HG03521 (cell line): ENCODE measurements at regions not wholly inside any gene's neighbourhood (a gene's known extent, or its start where the extent isn't known, plus 50 kb on each side); places are given as distances from the start of the nearest gene placed in this dataset.
"Not testable (repeated sequence)": the region's sequence is repeated elsewhere in the genome, so short reads cannot be mapped to it uniquely, and the experiment has no call there.

ENCODE experiments used
- ATAC-seq: cut with Tn5 transposase; IDR thresholded peaks from one replicate; pipeline ENCODE4 v1.9.1; 2021; ENCODE audit warnings: mild to moderate bottlenecking, moderate library complexity; ENCODE audit not compliant: unreplicated experiment

DNA sequence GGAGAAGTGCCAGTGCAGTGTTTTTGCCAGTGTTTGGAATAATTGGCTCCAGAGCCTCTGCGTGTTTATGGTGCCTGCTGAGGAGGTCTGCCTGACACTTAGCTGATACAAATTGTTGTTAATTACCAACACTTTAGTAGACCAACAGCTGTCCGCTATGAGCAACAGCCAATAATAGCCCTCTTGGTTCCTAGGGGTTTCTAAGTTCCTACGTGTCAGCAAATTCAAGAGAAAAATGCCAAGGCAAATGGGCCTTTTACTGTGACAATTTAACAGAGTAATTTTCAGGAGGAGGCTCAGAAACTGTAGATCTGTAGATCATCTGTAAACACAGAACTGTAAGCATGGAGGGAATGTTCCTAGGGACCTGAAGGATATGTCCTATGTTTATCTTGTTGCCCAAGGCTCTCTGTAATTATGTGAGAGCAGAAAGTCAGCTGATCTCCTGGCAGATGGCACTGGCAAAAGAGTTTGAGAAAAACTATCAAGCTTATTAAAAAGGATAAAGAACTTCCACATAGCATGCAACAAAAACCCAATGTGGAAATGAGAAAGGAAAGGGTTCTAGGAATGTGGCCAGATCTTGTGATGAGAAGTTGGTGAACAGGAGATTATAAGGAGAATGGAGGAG is 157.7 kb downstream of the GJA1 start:
- no peak for ATAC-seq

DNA sequence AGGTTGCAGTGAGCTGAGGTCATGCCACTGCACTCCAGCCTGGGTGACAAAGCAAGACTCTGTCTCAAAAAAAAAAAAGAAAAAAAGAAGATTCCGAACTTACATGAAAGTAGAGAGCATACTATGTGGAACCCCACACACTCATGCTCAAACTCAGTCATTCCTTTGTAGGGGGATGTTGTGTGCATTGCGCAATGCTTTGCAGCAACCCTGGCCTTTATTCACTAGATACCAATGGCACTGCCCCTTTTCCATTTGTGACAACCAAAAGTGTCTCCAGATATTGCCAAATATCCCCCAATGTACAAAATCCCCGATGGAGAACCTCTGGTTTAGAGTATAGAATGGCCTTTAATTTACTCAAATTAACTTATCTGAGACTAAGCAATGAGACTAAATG is 158.6 kb downstream of the GJA1 start:
- ATAC-seq: no peak

DNA sequence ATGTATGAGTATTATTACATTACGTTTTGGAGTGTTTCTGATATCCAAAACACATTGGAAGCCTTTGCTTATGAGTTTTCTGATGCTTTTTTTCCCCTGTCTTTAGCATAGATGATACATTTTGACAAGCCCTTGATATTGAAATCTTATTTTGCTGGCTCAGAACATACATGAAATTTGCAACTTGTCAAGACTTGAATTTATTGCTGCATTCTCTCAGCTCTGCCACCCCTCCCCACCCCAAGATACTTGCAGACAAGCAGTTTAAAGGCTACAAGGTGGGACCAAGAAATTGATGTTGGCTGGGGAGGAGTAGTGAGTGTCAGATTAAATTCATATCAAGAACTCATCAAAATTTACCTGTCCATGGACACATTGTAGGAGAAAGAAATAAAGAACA is 160.2 kb downstream of the GJA1 start:
- no peak for ATAC-seq

DNA sequence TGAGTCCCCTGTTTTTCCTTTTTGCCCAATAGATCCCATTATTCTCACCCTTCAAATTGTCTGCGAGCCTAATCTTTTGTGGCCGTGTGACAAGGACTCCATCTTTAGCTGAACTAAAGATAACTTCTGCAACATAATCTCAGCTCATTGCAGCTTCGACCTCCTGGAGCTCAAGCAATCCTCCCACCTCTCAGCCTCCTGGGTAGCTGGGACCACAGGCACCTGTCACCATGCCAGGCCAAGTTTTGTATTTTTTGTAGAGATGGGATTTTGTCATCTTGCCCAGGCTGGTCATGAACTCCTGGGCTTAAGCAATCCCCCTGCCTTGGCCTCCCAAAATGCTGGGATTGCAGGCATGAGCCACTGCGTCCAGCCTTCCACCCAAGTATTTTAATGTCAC is 161.0 kb downstream of the GJA1 start:
- no peak for ATAC-seq

DNA sequence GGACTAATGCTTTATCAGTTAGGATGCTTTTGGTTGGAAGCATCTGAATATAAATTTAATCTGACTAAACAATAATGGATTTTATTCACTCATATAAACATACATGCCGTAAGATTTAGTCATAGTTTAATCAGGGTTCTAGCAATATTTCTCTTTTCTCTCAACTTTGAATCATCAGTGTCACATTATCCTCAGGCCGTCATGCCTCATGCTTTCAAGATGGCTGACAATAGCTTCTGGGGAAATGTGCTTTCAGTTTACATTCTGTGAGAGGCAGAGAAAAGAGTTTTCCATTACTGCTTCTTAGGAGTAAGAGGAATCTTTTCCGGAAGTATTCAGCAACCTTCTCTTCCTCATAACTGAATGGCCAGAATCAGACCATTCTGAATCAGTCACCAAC is 162.2 kb downstream of the GJA1 start:
- ATAC-seq: no peak

DNA sequence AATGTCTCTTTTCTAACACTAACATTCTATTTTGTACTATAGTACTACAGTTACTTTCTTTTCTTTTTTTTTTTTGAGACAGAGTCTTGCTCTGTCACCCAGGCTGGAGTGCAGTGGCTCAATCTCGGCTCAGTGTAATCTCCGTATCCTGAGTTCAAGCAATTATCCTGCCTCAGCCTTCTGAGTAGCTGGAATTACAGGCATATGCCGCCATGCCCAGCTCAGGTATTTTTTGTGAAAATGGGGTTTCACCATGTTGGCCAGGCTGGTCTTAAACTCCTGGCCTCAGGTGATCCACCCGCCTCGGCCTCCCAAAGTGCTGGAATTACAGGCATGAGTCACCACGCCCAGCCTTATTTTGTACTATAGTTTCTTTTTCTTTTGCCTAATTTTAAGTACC is 163.9 kb downstream of the GJA1 start:
- ATAC-seq: not testable (repeated sequence)

DNA sequence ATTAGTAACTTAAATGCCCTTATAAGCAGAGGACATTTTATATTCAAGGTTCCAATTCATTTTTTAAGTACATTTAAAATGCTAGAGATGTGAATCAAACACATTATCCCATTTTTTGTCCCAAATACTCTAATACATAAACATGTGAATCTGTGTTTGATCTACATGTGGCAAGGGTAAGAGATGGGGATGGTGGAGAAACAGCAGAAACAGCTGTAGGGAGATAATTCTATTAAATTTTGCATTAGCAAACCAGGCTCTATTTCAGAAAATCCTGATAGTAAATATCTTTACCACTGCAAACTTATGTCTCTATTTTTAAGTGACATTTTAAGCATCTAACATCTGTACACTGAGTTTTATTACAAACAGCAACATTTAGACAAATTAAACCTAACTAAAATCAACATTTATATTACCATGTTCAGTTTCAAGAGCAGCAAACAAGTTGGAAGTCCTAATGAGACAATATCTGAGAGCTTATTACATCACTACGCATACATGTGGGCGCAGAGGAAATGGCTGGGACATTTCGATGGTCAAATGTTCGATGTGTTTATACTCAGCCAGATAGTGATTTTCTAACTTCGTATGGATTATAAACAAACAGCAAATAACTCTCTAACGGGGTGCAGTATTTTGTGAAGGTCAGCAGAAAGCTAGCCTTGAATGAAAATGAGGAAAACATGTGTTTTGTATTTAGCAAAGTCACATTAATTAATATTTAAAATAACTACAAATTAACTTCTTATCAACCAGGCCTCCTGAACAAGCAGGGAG is 165.1 kb downstream of the GJA1 start:
- ATAC-seq: no peak

DNA sequence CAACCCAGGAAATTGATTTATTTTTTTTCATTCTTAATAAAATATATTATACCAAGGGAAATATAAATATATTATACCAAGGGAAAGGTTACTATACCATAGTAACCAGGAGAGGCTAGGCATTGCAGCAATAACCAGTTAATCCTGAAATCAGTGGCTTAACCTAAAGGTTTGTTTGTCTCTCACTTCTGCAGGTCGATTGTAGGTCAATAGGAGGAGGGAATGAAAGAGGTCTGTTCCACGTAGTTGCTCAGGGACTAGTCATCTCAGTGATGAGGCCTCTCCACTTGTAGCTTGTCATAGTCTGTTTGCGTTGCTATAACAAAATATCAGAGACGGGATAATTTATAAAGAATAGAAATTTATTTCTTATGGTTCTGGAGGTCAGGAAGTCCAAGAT is 168.0 kb downstream of the GJA1 start:
- ATAC-seq: no peak

DNA sequence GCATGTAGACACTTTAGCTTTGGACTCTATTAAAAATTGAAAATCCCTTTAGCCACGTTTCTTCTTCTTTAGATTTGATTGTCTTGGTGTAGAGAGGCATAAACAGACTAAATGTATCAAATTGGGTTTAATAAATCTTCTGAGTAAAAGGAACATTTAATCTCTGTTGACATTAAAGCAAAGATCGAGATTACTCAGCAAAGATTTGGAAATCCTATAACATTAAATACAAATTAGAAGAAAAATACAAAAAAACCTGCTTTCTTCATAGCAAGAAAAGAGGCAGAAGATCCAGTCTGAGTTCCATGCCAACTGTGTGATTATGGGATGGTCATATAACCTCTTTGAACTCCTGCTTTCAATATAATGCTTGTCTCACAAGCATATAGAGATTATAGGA is 172.3 kb downstream of the GJA1 start:
- no peak for ATAC-seq

DNA sequence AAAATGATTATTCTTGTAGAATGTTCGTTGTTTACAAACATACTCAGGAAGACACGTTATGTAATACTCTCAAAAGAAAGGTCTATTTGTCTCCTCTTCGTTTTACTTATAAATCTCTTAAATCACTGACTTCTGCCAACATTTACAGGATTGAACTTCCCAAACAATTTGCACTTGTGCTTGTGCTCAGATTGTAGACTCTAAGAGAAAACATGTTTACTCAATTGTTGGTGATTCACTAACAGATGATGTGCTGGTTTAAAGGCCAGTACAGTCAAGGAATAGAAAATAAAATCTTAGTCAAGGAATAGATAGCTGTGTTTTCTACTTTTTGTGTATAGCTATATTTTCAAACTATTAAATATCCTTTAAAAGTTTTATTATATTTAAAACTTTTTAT is 172.8 kb downstream of the GJA1 start:
- ATAC-seq: no peak

DNA sequence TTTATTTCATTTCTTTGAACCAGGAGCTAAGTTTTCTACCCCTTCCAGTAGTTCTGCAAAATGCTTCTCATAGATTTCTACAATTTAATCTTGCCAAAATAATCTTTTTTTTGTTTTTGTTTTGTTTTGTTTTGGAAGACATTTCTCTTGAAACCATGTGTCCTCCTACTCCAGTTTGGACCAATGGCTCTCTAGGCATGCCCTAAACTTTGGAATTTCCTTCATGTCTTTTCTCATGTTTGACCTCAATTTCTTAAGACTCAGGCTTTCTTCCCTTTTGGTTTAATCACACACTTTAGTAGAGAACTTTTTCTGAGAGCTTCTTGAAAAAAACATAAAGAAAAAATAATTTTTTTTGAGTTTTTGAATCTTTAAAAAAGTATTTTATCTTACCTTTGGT is 173.8 kb downstream of the GJA1 start:
- no peak for ATAC-seq

DNA sequence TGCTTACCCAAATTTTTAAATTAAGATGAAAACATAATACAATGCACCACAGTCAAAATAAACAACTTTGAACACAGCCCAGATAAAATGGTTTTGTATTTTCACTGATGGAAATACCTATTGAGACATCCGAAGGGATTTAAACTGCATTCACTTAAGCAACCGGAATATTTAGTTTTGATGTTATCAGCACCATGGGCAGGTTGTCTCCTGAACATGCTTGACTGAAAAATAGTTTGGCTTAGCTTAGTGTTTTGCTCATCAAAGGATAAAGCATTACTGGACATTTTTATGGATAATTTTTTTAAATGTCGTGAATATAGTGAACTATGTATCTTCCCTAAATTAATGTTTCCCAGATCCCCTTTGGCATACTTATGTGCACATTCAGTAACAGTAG is 177.5 kb downstream of the GJA1 start:
- ATAC-seq: no peak

DNA sequence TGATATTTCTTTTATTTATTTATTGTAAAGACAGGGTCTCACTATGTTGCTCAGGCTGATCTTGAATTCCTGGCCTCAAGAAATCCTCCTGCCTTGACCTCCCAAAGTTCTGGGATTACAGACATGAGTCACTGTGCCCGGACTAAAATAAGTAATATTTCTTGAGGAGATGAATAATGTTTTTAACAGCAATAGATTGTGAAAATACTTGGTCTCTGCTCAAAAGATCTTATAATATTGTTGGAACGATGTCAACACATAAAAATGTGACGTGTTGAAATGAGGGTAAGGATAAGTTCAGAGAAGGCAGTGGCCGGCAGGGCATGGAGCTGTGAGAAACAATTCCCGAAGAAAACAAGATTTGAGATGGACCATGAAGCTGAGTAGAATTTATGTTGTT is 178.7 kb downstream of the GJA1 start:
- no peak for ATAC-seq

DNA sequence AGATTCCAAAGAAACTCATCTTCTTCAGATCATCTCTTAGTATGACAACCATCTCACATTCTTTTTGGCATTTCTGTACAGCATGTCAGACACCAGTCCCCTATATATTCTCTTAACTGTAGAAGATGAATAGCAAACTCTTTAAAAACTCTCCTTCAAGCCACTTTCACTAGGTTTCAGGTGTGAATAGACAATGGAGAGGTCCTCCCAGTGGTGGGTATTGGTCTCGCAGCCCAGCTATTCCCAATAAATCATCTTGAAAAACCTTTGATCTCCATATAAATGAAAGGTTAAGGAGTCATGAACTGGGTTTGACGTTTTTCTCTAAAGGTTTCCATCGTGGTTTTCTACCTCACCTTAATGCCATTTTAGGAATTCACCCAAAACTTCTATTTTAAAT is 180.0 kb downstream of the GJA1 start:
- no peak for ATAC-seq

DNA sequence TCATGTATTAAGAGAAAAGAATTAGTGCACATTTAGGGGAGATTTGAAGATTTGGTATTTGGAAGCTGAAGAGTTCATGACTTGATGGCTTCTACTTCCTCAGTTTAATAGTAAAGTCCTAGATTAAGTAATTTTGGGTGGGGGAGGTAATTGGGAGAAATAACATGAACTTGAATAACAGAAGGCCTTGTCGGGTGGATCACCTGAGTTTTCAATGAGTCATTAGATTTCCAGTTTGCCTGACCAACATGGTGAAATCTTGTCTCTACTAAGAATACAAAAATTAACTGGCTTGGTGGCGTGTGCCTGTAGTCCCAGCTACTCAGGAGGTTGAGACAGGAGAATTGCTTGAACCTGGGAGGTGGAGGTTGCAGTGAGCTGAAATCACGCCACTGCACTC is 181.0 kb downstream of the GJA1 start:
- ATAC-seq: no peak

DNA sequence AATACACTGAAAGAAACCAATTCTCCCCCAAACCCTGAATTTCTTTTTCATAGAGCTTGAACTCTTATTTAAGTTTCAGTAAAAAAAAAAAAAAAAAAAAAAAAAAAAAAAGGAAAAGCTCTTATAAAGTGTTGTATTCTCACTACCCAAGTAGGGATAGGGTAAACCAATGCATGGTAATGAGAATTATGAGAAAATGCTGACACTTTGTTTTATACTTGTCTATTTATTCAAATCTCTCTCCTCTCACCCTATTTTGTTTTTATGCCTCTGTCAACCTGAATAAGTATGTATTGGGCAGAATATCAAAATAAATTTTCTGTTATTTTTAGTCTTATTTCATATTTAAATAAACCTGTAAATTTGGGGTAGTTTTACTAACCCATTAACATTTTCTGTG is 181.9 kb downstream of the GJA1 start:
- no peak for ATAC-seq

DNA sequence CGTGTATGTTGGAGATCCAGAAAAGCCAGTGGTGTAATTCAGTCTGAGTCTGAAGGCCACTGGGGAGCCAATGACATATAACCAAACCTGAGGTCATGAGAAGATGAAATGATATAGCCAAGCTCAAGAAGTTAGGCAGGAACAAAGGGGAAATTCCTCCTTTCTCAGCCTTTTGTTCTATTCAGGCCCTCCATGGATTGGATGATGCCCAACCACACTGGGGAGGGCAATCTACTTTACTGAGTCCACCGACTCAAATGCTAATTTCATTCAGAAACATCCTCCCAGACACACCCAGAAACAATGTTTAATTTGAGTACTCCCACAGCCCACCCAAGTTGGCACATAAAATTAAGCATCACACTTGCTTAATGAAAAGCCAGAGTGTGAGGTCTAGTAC is 183.6 kb downstream of the GJA1 start:
- no peak for ATAC-seq

DNA sequence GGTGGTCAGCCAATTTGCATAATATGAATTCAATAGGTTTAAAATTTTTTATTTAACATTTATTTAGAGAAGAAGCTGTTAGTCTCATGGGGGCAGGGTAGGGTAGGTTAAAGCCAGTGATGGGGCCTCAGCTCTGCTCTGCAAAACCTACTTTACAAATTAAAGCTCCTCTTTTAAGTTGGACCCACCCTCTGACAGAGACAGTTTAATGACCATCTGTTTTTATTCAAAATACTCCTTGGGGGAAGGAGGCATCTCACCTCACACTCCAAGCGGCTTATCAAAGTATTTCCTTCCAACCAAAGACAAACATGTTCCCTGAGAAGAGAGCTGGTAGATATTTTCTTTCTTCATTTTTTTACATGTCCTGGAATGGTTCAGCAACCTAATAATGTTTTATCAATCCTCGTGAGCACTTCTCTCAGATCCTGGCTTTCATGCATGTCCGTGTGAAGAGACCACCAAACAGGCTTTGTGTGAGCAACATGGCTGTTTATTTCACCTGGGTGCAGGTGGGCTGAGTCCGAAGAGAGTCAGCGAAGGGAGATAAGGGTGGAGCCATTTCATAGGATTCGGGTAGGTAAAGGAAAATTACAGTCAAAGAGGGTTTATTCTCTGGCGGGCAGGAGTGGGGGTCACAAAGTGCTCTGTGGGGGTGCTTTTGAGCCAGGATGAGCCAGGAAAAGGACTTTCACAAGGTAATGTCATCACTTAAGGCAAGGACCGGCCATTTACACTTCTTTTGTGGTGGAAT is 184.7 kb downstream of the GJA1 start:
- ATAC-seq: no peak

DNA sequence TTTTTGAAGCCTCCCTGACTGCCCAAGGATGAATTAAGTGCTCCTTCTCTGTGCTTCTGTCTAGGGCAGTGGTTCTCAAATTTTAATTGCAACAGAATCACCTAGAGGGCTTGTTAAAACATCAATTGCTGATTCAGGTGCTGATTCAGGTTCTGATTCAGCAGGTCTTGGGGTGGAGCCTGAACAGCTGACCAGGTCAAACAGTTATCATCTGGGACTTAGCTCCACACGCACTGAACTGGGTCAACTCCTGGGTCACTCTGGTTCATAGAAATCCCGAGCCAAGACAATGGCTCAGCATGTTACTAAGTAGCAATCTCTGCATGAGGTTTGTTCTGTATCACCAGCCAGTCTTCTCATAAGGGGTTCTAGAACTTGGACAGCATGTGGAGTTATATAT is 192.3 kb downstream of the GJA1 start:
- ATAC-seq: no peak

DNA sequence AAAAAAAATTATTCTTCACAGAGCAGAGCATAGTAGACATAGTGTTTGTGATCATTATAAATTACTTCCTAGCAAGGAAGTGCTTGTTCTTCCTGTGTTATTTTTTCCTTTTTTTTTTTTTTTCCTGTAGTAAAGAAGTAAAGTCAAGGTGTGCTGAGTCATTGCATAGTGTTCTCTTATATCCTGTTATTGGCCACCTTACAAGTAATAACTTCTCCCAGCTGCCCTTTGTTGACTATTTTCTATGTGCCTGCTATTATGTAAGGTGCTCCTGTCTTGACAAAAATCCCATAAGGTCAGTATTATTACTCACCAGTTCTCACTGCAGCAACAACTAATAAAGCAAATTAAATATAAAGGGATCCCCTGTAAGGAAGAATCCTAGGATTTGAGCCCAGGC is 195.3 kb downstream of the GJA1 start:
- ATAC-seq: no peak

DNA sequence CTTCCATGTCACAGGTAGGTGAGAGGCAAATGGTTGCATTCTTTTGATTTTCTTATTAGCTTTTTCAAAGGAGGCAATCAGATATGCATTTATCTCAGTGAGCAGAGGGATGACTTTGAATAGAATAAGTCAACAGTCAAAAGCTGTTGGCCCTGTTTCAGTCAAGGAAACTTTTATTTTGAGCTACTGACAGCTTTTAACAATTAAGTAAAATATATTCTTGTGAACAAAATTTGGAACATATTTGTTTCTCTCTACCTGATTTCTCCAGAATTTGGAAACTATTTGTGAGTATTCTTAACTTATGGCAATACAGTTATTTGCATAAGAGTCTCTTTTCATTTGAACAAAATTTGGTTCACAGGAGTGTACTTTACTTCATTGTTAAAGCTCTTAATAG is 196.3 kb downstream of the GJA1 start:
- not testable (repeated sequence) for ATAC-seq

DNA sequence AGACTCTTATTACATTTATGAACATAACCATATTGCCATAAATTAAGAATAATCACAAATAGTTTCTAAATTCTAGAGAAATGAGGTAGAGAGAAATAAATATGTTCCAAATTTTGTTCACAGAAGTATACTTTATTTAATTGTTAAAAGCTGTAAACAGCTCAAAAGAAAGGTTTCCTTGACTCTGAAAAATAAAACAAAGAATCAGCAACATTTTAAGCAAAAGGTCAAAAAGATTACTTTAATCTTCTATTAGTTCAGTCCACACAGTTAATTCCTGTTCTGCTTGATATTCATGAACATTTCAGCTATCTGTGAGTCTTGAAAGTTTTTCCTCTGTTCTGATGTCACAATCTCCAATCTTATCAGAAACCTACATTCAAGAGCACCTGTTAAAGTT is 197.9 kb downstream of the GJA1 start:
- no peak for ATAC-seq
